H1 (cell line): ENCODE measurements at regions not wholly inside any gene's neighbourhood (a gene's known extent, or its start where the extent isn't known, plus 50 kb on each side); places are given as distances from the start of the nearest gene placed in this dataset.

Experiments used
- CHD7 ChIP-seq: fragments of 300-600 bp; sonication (generic); IDR thresholded peaks from 2 replicates; pipeline ENCODE4 v1.7.1; 2012; ENCODE audit warnings: low read length, moderate library complexity, mild to moderate bottlenecking, inconsistent platforms; ENCODE audit not compliant: insufficient replicate concordance

DNA sequence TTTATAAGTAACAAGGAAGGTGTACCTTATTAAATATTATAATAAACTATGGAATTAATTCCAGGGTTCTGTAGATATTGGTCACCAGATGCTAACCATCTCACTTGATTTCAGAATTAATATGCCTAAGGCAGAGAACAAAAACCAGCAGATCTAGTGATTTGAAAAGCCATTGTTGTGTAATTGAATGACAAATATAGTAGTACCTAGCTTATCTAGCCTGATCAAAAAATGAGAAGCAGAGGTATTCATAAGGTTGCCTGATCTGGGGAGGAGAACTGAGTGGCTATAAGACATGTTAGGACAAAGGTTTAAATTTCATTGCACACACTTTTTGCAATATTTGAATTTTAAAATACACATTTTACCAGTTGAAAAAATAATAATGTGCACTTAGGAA is 132.0 kb upstream of the UBE2E3 start (continued):
- TF ChIP-seq CHD7: no peak
- TF ChIP-seq, all 59 proteins: peak for 0
